Bronchial epithelial cell (primary cell): ENCODE measurements at regions not wholly inside any gene's neighbourhood (a gene's known extent, or its start where the extent isn't known, plus 50 kb on each side); places are given as distances from the start of the nearest gene placed in this dataset.

Source experiments
- DNase-seq: peaks from one replicate; pipeline ENCODE4 v3.0.0-alpha.2; 2010; ENCODE audit warnings: low read depth
- FAIRE-seq: peaks from 2 replicates; lab custom pipeline; 2011; peaks lifted over from hg19 to GRCh38; lab: Jason Lieb, UNC
- H3K27me3 ChIP-seq: 2 replicates; pipeline ENCODE4 v1.5.1; 2011; ENCODE audit warnings: low read length; ENCODE audit not compliant: control insufficient read depth, insufficient read depth
- H3K36me3 ChIP-seq: 2 replicates; pipeline ENCODE4 v1.5.1; 2011; ENCODE audit warnings: low read length; ENCODE audit not compliant: control insufficient read depth, insufficient read depth
- H3K4me3 ChIP-seq: 2 replicates; pipeline ENCODE4 v1.5.1; 2011; ENCODE audit warnings: mild to moderate bottlenecking, low read depth, low read length, control low read depth
- TF ChIP-seq, protein P1 (sequence below): IDR thresholded peaks from 2 replicates; pipeline ENCODE4 v1.5.1; 2011; ENCODE audit warnings: mild to moderate bottlenecking, moderate library complexity, low read length, control low read depth, inconsistent platforms; ENCODE audit not compliant: insufficient read depth, severe bottlenecking

DNA sequence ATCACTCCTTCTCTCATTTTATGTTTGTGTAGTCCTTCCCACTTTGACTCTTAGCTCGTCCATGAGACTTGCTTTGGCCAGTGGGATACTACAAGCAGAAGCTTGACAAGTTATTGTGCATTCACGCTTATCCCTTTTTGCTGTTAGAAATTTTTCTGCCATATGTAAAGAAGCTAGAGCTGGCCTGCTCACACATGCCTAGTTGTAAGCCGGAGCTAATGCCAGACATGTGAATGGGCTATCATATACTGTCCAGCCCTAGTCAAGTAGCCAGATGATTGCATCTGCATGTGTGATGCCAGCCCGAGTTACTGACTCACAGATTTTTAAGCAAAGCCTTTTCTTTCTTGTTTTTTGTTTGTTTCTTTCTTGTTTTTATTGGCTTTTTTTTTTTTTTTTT, 460.7 kb downstream of the TDRD3 start:
- H3K36me3 ChIP-seq: no peaks in the 10 kb centered on the region
- TF ChIP-seq, protein P1, sequence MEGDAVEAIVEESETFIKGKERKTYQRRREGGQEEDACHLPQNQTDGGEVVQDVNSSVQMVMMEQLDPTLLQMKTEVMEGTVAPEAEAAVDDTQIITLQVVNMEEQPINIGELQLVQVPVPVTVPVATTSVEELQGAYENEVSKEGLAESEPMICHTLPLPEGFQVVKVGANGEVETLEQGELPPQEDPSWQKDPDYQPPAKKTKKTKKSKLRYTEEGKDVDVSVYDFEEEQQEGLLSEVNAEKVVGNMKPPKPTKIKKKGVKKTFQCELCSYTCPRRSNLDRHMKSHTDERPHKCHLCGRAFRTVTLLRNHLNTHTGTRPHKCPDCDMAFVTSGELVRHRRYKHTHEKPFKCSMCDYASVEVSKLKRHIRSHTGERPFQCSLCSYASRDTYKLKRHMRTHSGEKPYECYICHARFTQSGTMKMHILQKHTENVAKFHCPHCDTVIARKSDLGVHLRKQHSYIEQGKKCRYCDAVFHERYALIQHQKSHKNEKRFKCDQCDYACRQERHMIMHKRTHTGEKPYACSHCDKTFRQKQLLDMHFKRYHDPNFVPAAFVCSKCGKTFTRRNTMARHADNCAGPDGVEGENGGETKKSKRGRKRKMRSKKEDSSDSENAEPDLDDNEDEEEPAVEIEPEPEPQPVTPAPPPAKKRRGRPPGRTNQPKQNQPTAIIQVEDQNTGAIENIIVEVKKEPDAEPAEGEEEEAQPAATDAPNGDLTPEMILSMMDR: no peak

DNA sequence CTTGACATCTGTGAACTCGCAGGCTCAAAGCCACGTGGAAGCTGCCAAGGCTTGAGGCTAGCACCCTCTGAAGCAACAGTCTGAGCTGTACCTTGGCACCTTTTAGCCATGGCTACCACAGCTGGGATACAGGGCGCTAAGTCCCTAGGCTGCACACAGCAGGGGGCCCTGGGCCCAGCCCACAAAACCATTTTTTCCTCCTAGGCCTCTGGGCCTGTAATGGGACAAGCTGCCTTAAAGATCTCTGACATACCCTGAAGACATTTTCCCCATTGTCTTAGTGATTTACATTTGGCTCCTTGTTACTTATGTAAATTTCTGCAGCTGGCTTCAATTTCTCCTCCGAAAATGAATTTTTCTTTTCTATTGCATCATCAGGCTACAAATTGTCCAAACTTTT, 455.9 kb downstream of the TDRD3 start:
- TF ChIP-seq, protein P1: no peak
- no peaks in the 10 kb centered on the region for H3K27me3 ChIP-seq
- no peak for FAIRE-seq

More for the DNA sequence above, 460.7 kb downstream of the TDRD3 start:
- DNase-seq: peak; percentile 89
- Histone ChIP-seq H3K4me3 (no peak overlapping the region), H3K27me3 (no peaks in the 10 kb centered on the region)
- no peak for FAIRE-seq

DNA sequence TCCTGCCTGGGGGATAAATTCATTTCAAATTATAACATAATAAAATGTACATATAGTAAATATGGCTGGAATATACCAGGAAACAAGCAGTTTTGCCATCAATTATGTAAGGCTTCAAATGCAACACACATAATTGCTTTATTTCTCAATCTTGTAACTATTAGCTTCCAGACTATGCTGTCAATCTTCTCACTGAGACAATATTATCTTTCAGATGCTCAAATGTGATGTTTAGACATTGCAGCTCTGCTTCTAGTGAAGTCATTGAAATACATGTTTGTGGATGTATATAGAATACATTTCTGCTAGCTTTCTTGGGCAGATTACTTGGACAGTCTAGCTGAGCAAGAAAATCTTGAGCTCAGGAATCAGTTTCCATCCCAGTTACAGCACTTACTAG, 454.4 kb downstream of the TDRD3 start:
- H3K4me3 ChIP-seq: no peak overlapping the region
- H3K27me3 ChIP-seq: no peaks in the 10 kb centered on the region
- TF ChIP-seq, protein P1: no peak
- DNase-seq (no peak), FAIRE-seq (no peak)
- no peaks in the 10 kb centered on the region for H3K36me3 ChIP-seq

More for the DNA sequence above, 455.9 kb downstream of the TDRD3 start:
- Histone ChIP-seq H3K36me3 (no peaks in the 10 kb centered on the region), H3K4me3 (no peak overlapping the region)
- no peak for DNase-seq

DNA sequence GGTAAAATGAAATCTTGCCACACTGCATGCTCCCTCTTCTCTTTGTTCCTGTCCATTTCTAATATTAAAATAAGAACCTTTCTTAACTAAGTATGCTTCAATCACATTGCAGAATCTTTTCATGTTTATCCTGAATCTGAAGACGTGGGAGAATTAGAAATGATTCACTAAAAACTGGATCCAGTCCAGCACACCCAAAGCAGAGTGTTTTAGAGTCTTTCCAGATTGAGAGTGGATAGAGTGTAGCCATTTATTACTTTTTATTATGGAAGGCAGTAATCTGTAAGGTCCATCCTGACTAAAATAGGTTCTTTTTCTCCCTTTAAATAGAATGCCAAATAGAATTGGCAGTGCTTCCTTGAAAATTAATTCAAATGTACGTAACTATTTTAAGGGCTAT, 453.5 kb downstream of the TDRD3 start:
- DNase-seq: peak; percentile 39
- no peak overlapping the region for H3K4me3 ChIP-seq
- FAIRE-seq: no peak
- no peaks in the 10 kb centered on the region for H3K27me3 ChIP-seq
- TF ChIP-seq, protein P1: no peak
- no peaks in the 10 kb centered on the region for H3K36me3 ChIP-seq

DNA sequence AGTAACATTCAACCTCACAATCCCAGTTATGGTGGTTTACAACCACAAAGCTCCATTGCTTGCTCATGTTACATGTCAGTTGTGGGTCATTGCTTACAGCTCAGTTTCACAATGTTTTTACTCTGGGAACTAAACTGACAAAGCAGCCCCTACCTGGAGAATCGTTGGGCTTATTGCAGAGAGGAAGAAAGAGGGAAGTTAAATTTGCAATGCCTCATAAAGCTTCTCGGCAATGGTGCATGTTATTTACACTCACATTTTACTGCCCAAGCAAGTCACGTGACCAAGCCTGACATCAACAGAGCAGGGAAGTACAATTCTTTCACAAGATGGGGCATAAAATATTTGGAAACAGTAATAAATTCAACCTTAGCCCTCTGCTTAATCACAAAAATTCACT, 441.6 kb downstream of the TDRD3 start:
- H3K36me3 ChIP-seq: no peaks in the 10 kb centered on the region
- H3K27me3 ChIP-seq: no peaks in the 10 kb centered on the region
- DNase-seq (peak; percentile 40), FAIRE-seq (no peak)
- no peak overlapping the region for H3K4me3 ChIP-seq
- TF ChIP-seq, protein P1: no peak

DNA sequence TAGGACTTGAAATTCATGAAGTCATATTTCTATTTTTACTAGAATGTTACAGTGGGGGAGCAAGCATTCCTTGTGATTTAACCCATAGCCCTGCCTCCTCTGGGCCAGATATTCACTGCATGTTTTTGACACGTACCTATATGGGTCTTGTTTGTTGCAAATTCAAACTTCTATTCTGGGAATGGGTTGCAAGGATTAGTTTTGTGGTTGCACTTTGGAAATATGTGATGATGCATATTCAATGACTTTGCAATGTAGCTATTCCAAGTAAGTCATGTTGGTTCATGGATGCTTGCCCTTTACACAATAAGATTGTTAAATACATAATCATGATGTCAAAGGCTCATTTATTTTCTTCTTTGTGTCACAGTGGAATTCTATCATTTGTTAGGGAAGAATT, 440.8 kb downstream of the TDRD3 start:
- DNase-seq (peak; percentile 57), FAIRE-seq (no peak)
- TF ChIP-seq, protein P1: no peak
- H3K4me3 ChIP-seq: no peak overlapping the region
- H3K27me3 ChIP-seq: no peaks in the 10 kb centered on the region
- H3K36me3 ChIP-seq: no peaks in the 10 kb centered on the region
